ENCODE measurements at regions not wholly inside any gene's neighbourhood (a gene's known extent, or its start where the extent isn't known, plus 50 kb on each side); places are given as distances from the start of the nearest gene placed in this dataset.

DNA sequence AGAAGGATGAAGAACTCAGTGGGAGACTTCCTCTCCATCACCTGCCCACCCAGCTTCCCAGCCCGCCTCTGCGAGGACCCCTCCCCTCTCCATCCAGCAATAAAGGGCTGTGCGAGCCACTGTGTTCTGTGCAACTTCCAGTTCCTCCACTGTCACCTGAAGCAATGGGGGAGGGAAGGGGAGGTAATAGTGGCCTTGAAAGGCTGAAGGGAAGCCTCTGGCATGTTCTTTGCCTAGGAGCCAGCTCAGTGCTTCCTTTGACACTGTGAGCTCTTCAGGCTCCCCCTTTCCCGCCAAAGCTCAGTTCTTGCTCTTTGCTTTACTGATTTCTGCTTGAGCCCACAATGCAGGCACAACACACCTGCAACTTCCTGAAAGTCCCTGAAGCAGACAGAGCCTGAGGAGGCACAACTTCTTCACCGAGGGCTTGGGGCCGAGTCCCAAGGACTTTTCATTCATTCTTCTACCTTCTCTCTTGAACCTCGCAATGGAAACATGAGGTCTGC is 73.2 kb upstream of the DOCK9 start:
- peaks cover 20% of the 10 kb centered on the region for H3K79me2 ChIP-seq
- H3K9me2 ChIP-seq (replicated peaks; ENCODE audit: insufficient read depth) = no peaks in the 10 kb centered on the region
- no peaks in the 10 kb centered on the region for H4K20me1 ChIP-seq (ENCODE audit: insufficient read depth, poor library complexity, severe bottlenecking)
- no peak overlapping the region for H3K4me3 ChIP-seq
- H3K27me3 ChIP-seq = no peaks in the 10 kb centered on the region
- no peaks in the 10 kb centered on the region for H3K9me3 ChIP-seq (ENCODE audit: low read depth)
- no peak for DNase-seq (ENCODE audit: low spot score)
- H3K4me2 ChIP-seq = no peak overlapping the region
- peaks cover 12% of the 10 kb centered on the region for H3K4me1 ChIP-seq (ENCODE audit: insufficient read depth)
- no peaks in the 10 kb centered on the region for H3K36me3 ChIP-seq (replicated peaks; ENCODE audit: insufficient read depth, low read depth)
- TF ChIP-seq EZH2phosphoT487 (IDR thresholded peaks at IDR 0.05; ENCODE audit: low read depth, severe bottlenecking, unreplicated experiment) (no peak), EZH2 (IDR thresholded peaks at IDR 0.05; ENCODE audit: borderline replicate concordance) (no peak)
- TF ChIP-seq, protein P1, sequence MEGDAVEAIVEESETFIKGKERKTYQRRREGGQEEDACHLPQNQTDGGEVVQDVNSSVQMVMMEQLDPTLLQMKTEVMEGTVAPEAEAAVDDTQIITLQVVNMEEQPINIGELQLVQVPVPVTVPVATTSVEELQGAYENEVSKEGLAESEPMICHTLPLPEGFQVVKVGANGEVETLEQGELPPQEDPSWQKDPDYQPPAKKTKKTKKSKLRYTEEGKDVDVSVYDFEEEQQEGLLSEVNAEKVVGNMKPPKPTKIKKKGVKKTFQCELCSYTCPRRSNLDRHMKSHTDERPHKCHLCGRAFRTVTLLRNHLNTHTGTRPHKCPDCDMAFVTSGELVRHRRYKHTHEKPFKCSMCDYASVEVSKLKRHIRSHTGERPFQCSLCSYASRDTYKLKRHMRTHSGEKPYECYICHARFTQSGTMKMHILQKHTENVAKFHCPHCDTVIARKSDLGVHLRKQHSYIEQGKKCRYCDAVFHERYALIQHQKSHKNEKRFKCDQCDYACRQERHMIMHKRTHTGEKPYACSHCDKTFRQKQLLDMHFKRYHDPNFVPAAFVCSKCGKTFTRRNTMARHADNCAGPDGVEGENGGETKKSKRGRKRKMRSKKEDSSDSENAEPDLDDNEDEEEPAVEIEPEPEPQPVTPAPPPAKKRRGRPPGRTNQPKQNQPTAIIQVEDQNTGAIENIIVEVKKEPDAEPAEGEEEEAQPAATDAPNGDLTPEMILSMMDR (IDR thresholded peaks at IDR 0.05; ENCODE audit: poor library complexity) = no peak
- no peak overlapping the region for H3K27ac ChIP-seq
- H2AFZ ChIP-seq = no peak overlapping the region
- 93% methylated on average over 7 of the region's 7 CpGs for WGBS (ENCODE audit: low lambda C conversion rate, missing lambda C conversion rate)

DNA sequence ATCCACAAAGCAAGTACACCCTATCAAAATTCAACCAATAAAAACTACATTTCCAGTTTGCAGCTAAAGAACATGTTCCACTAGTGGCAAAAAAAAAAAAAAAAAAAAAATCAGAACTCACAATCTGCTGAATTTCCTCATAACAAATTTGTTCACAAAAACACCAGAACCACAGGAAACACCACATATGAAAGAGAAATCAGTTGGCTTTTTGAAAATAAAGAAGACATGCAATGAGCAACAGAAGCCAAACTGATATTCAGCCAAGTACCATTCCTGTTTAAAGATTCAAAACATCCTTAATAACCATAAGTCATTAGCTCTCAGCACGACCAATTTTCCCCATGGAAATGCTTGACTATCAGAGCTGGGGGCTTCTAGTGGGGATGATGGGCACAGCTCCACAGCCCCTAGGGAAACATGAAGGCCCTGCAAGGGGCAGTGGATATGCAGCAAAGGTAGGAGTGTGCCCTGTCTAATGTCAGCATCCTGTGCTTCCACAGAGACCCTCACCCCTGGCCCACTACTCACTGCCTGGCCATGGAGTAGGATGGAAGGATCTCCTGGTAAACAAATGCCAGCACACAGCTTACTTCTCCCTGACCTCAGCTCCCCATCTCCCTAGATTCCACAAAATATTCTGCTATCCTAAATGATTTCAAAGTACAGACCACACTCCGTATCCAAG is 74.0 kb upstream of the DOCK9 start:
- Histone ChIP-seq H4K20me1 (ENCODE audit: insufficient read depth, poor library complexity, severe bottlenecking) (no peaks in the 10 kb centered on the region), H3K27ac (no peak overlapping the region), H3K36me3 (replicated peaks; ENCODE audit: insufficient read depth, low read depth) (no peaks in the 10 kb centered on the region), H3K4me3 (no peak overlapping the region), H3K9me2 (replicated peaks; ENCODE audit: insufficient read depth) (no peaks in the 10 kb centered on the region), H3K4me1 (ENCODE audit: insufficient read depth) (peaks cover 8% of the 10 kb centered on the region), H3K27me3 (no peaks in the 10 kb centered on the region), H3K4me2 (no peak overlapping the region), H3K9me3 (ENCODE audit: low read depth) (no peaks in the 10 kb centered on the region), H3K79me2 (peaks cover 20% of the 10 kb centered on the region), H2AFZ (no peak overlapping the region)
- WGBS (ENCODE audit: low lambda C conversion rate, missing lambda C conversion rate) = 92% methylated on average over 2 of the region's 2 CpGs
- DNase-seq (ENCODE audit: low spot score) = no peak
- TF ChIP-seq EZH2phosphoT487 (IDR thresholded peaks at IDR 0.05; ENCODE audit: low read depth, severe bottlenecking, unreplicated experiment) (no peak), EZH2 (IDR thresholded peaks at IDR 0.05; ENCODE audit: borderline replicate concordance) (no peak)
- TF ChIP-seq, protein P1 (IDR thresholded peaks at IDR 0.05; ENCODE audit: poor library complexity) = no peak

DNA sequence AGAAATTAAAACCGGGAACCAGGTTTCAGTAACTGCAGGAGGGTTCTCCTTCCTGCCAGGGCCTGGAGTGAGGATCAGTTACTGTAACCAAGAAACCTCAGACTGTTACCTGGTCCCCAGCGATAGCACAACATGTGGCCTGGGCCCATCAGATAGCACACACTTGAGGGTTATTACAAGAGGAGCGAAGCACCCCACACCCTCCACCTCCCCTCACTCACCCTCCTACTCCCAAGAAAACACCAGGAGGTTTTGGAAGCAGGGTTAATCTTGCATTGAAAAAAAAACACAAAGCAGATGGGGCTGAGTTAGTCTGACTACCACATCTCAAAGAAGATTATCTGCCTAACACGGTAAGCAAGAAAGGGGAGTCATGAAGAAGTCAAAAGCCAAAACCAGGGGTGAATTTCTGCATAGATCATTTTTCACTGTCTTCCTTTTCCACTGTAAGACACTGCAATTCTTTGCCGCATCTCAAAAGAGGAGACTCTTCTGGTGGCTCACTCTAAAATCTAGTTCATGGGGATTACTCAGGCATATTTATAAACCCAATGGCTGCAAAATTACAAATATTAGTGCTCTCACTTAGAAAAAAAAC is 75.9 kb upstream of the DOCK9 start:
- H3K79me2 ChIP-seq = peaks cover 20% of the 10 kb centered on the region
- H3K27me3 ChIP-seq = no peaks in the 10 kb centered on the region
- no peak for DNase-seq (ENCODE audit: low spot score)
- H3K4me2 ChIP-seq = no peak overlapping the region
- no peak overlapping the region for H3K4me3 ChIP-seq
- H3K36me3 ChIP-seq (replicated peaks; ENCODE audit: insufficient read depth, low read depth) = no peaks in the 10 kb centered on the region
- H3K4me1 ChIP-seq (ENCODE audit: insufficient read depth) = peaks cover 5% of the 10 kb centered on the region
- no peaks in the 10 kb centered on the region for H3K9me3 ChIP-seq (ENCODE audit: low read depth)
- H3K9me2 ChIP-seq (replicated peaks; ENCODE audit: insufficient read depth) = no peaks in the 10 kb centered on the region
- H2AFZ ChIP-seq = no peak overlapping the region
- H4K20me1 ChIP-seq (ENCODE audit: insufficient read depth, poor library complexity, severe bottlenecking) = no peaks in the 10 kb centered on the region
- TF ChIP-seq EZH2 (IDR thresholded peaks at IDR 0.05; ENCODE audit: borderline replicate concordance) = no peak
- TF ChIP-seq EZH2phosphoT487 (IDR thresholded peaks at IDR 0.05; ENCODE audit: low read depth, severe bottlenecking, unreplicated experiment) = no peak
- TF ChIP-seq, protein P1 (IDR thresholded peaks at IDR 0.05; ENCODE audit: poor library complexity) = no peak
- 81% methylated on average over 5 of the region's 5 CpGs for WGBS (ENCODE audit: low lambda C conversion rate, missing lambda C conversion rate)
- H3K27ac ChIP-seq = no peak overlapping the region

All from hepatocyte (in vitro differentiated cells).